SK-N-SH (cell line): ENCODE measurements at regions not wholly inside any gene's neighbourhood (a gene's known extent, or its start where the extent isn't known, plus 50 kb on each side); places are given as distances from the start of the nearest gene placed in this dataset.

Experiments used
- CTCF ChIA-PET: fragments of 300-600, 350-600 bp; formaldehyde crosslinking; extraction: SDS; loops from one replicate; lab custom pipeline; 2021; lab: Yijun Ruan, JAX
- POLR2A ChIA-PET: fragments of 350-600 bp; sonication (Branson Sonifier 250); formaldehyde crosslinking; extraction: SDS; loops from one replicate; lab custom pipeline; 2020; ENCODE audit warnings: antibody characterized with exemption, inconsistent platforms; lab: Yijun Ruan, JAX
- DNase-seq: peaks from one replicate; pipeline ENCODE4 v3.0.0; 2012
- H2AFZ ChIP-seq: fragments of 200-600 bp; sonication (generic); 2 replicates; pipeline ENCODE4 v1.8.1; 2016; ENCODE audit warnings: antibody characterized with exemption, mild to moderate bottlenecking, low read depth
- H3F3A ChIP-seq: fragments of 200-600 bp; sonication (generic); replicated peaks from 2 replicates; pipeline ENCODE3; 2016; ENCODE audit warnings: antibody characterized with exemption, mild to moderate bottlenecking; ENCODE audit not compliant: insufficient read depth
- H3K27ac ChIP-seq, 2 experiments: fragments of 200-500 bp in 1 of 2; fragments of 200-600 bp in 1 of 2; sonication (Bioruptor generic) in 1 of 2; sonication (generic), shearing (Covaris generic) in 1 of 2; 2 replicates each; pipeline versions ENCODE4 v1.5.1 to v1.6.1; 2014 to 2016; ENCODE audit warnings: low read depth in 2 of 2, inconsistent platforms in 1 of 2, low read length in 1 of 2, mild to moderate bottlenecking in 1 of 2, mixed read lengths in 1 of 2
- H3K27me3 ChIP-seq: fragments of 200-600 bp; sonication (generic), shearing (Covaris generic); 2 replicates; pipeline ENCODE4 v1.6.1; 2016; ENCODE audit warnings: mixed run types; ENCODE audit not compliant: insufficient read depth
- H3K36me3 ChIP-seq, 2 experiments: fragments of 200-500 bp in 1 of 2; fragments of 200-600 bp in 1 of 2; sonication (Bioruptor generic) in 1 of 2; sonication (generic) in 1 of 2; replicated peaks in 1 of 2; 2 replicates each; pipeline versions ENCODE3 to v1.5.1; 2014 to 2016; ENCODE audit warnings: low read length in 1 of 2, mild to moderate bottlenecking in 1 of 2; ENCODE audit not compliant: insufficient read depth in 2 of 2, control insufficient read depth in 1 of 2
- H3K4me1 ChIP-seq, 2 experiments: fragments of 200-500 bp in 1 of 2; fragments of 200-600 bp in 1 of 2; sonication (Bioruptor generic) in 1 of 2; sonication (generic), shearing (Covaris generic) in 1 of 2; 2 replicates each; pipeline versions ENCODE4 v1.5.1 to v1.6.1; 2014 to 2016; ENCODE audit warnings: low read depth in 1 of 2, low read length in 1 of 2, mixed run types in 1 of 2; ENCODE audit not compliant: insufficient read depth in 2 of 2, control insufficient read depth in 1 of 2
- H3K4me2 ChIP-seq: fragments of 200-600 bp; sonication (generic), shearing (Covaris generic); 2 replicates; pipeline ENCODE4 v1.6.1; 2017; ENCODE audit warnings: mixed run types
- H3K4me3 ChIP-seq, 2 experiments: fragments of 200-500 bp in 1 of 2; fragments of 200-600 bp in 1 of 2; sonication (Bioruptor generic) in 1 of 2; sonication (generic), shearing (Covaris generic) in 1 of 2; 2 replicates each; pipeline versions ENCODE4 v1.5.1 to v1.8.1; 2014 to 2016; ENCODE audit warnings: low read depth in 2 of 2, inconsistent platforms in 1 of 2, low read length in 1 of 2, mild to moderate bottlenecking in 1 of 2, mixed read lengths in 1 of 2, moderate library complexity in 1 of 2
- H3K79me2 ChIP-seq: fragments of 200-600 bp; sonication (generic); 2 replicates; pipeline ENCODE4 v1.8.1; 2017; ENCODE audit warnings: mild to moderate bottlenecking; ENCODE audit not compliant: insufficient read depth
- H3K9ac ChIP-seq: fragments of 200-600 bp; sonication (generic); 2 replicates; pipeline ENCODE4 v1.6.1; 2017; ENCODE audit warnings: mixed run types
- H3K9me2 ChIP-seq: fragments of 200-600 bp; sonication (generic); 2 replicates; pipeline ENCODE4 v1.6.1; 2017; ENCODE audit warnings: mixed run types
- H3K9me3 ChIP-seq: fragments of 200-600 bp; sonication (generic); 2 replicates; pipeline ENCODE4 v1.6.1; 2017; ENCODE audit warnings: mixed run types, mild to moderate bottlenecking, moderate library complexity
- H4K20me1 ChIP-seq: fragments of 200-600 bp; sonication (generic); 2 replicates; pipeline ENCODE4 v1.6.1; 2017; ENCODE audit warnings: mild to moderate bottlenecking, mixed run types; ENCODE audit not compliant: insufficient read depth
- ELF1 ChIP-seq: IDR thresholded peaks from 2 replicates; pipeline ENCODE4 v1.4.0; 2012
- FOSL2 ChIP-seq: IDR thresholded peaks from 2 replicates; pipeline ENCODE4 v1.4.0; 2012; ENCODE audit warnings: low read depth, mild to moderate bottlenecking, moderate library complexity, borderline replicate concordance
- FOXJ3 ChIP-seq: sonication (generic); formaldehyde crosslinking; IDR thresholded peaks from 2 replicates; pipeline ENCODE4 v1.5.1; 2020; ENCODE audit warnings: mild to moderate bottlenecking, missing genetic modification reagents
- GABPA ChIP-seq: IDR thresholded peaks from 2 replicates; pipeline ENCODE4 v1.4.0; 2012; ENCODE audit warnings: low read depth, mild to moderate bottlenecking
- MEF2A ChIP-seq: IDR thresholded peaks from 2 replicates; pipeline ENCODE4 v1.4.0; 2012; ENCODE audit warnings: low read depth, borderline replicate concordance
- NRF1 ChIP-seq: IDR thresholded peaks from 2 replicates; pipeline ENCODE4 v1.6.1; 2012; ENCODE audit warnings: low read depth, mild to moderate bottlenecking, low read length
- POLR2AphosphoS5 ChIP-seq: IDR thresholded peaks from 2 replicates; pipeline ENCODE4 v1.6.1; 2012; ENCODE audit warnings: low read depth, low read length
- RAD21 ChIP-seq: IDR thresholded peaks from 2 replicates; pipeline ENCODE4 v1.6.1; 2012; ENCODE audit warnings: mild to moderate bottlenecking, low read length
- REST ChIP-seq: IDR thresholded peaks from 2 replicates; pipeline ENCODE4 v1.6.1; 2012; ENCODE audit warnings: mild to moderate bottlenecking, low read depth, low read length, moderate library complexity
- RFX5 ChIP-seq: IDR thresholded peaks from 2 replicates; pipeline ENCODE4 v1.6.1; 2012; ENCODE audit warnings: mild to moderate bottlenecking, improper control_type of control experiment, low read length
- RXRA ChIP-seq: IDR thresholded peaks from 2 replicates; pipeline ENCODE4 v1.4.0; 2012; ENCODE audit warnings: low read depth, mild to moderate bottlenecking, borderline replicate concordance
- SIN3A ChIP-seq: IDR thresholded peaks from 2 replicates; pipeline ENCODE4 v1.6.1; 2012; ENCODE audit warnings: low read depth, mild to moderate bottlenecking, low read length, moderate library complexity, borderline replicate concordance
- TEAD4 ChIP-seq: IDR thresholded peaks from 2 replicates; pipeline ENCODE4 v1.4.0; 2012; ENCODE audit warnings: mild to moderate bottlenecking, borderline replicate concordance; ENCODE audit not compliant: insufficient read depth
- YY1 ChIP-seq: IDR thresholded peaks from 2 replicates; pipeline ENCODE4 v1.4.0; 2012; ENCODE audit warnings: low read depth, mild to moderate bottlenecking
- WGBS: methylation state at CpG from one replicate; pipeline ENCODE4 v1.1.6; 2017; ENCODE audit warnings: low lambda C conversion rate; 5-methylcytosine and 5-hydroxymethylcytosine counted together
- TF ChIP-seq, protein P1 (sequence below): fragments of 200-600 bp; sonication (generic); IDR thresholded peaks from 2 replicates; pipeline ENCODE4 v1.6.1; 2017; ENCODE audit warnings: antibody characterized with exemption, mild to moderate bottlenecking, moderate library complexity
- TF ChIP-seq, protein P2 (sequence below): IDR thresholded peaks from 2 replicates; pipeline ENCODE4 v1.4.0; 2012; ENCODE audit warnings: low read depth
- TF ChIP-seq, protein P3 (sequence below): IDR thresholded peaks from 2 replicates; pipeline ENCODE4 v1.4.0; 2012; ENCODE audit warnings: low read depth, borderline replicate concordance
- TF ChIP-seq, protein P4 (sequence below): IDR thresholded peaks from 2 replicates; pipeline ENCODE4; 2012
- TF ChIP-seq, protein P5 (sequence below): fragments of 150-350 bp; IDR thresholded peaks from 2 replicates; pipeline ENCODE4 v1.6.1; 2017; ENCODE audit warnings: antibody characterized with exemption, low read length, low read depth, borderline replicate concordance

DNA sequence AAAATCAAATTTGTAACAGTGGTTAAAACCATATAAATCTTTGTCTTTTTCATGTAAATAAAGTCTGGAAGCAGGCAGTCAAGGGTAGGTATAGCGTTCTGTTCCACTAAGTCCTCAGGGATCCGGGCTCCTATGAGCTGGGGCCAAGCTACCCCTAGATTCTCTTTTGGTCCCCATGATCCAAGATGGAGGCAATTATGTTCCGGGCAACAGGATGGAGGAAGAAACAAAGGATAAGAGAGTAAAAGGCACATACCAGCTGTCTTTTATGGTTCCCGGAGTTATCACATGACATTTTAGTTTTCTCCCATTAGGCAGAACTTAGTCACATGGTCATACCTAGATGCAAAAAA is 224.4 kb upstream of the NFE2L3 start:
- H3F3A ChIP-seq, result no peaks in the 10 kb centered on the region
- H3K79me2 ChIP-seq, result no peaks in the 10 kb centered on the region
- no peak overlapping the region for H3K4me2 ChIP-seq
- TF ChIP-seq, protein P1, sequence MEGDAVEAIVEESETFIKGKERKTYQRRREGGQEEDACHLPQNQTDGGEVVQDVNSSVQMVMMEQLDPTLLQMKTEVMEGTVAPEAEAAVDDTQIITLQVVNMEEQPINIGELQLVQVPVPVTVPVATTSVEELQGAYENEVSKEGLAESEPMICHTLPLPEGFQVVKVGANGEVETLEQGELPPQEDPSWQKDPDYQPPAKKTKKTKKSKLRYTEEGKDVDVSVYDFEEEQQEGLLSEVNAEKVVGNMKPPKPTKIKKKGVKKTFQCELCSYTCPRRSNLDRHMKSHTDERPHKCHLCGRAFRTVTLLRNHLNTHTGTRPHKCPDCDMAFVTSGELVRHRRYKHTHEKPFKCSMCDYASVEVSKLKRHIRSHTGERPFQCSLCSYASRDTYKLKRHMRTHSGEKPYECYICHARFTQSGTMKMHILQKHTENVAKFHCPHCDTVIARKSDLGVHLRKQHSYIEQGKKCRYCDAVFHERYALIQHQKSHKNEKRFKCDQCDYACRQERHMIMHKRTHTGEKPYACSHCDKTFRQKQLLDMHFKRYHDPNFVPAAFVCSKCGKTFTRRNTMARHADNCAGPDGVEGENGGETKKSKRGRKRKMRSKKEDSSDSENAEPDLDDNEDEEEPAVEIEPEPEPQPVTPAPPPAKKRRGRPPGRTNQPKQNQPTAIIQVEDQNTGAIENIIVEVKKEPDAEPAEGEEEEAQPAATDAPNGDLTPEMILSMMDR, result no peak
- TF ChIP-seq, protein P2, sequence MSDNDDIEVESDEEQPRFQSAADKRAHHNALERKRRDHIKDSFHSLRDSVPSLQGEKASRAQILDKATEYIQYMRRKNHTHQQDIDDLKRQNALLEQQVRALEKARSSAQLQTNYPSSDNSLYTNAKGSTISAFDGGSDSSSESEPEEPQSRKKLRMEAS, result no peak
- TF ChIP-seq RXRA (no peak), TEAD4 (no peak), FOSL2 (no peak), RAD21 (no peak), YY1 (no peak), RFX5 (no peak), NRF1 (no peak), POLR2AphosphoS5 (no peak), SIN3A (no peak), FOXJ3 (CRISPR knock-in tag) (no peak), REST (no peak), ELF1 (no peak), GABPA (no peak), MEF2A (no peak)
- TF ChIP-seq, protein P3, sequence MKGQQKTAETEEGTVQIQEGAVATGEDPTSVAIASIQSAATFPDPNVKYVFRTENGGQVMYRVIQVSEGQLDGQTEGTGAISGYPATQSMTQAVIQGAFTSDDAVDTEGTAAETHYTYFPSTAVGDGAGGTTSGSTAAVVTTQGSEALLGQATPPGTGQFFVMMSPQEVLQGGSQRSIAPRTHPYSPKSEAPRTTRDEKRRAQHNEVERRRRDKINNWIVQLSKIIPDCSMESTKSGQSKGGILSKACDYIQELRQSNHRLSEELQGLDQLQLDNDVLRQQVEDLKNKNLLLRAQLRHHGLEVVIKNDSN, result no peak
- TF ChIP-seq, protein P4, sequence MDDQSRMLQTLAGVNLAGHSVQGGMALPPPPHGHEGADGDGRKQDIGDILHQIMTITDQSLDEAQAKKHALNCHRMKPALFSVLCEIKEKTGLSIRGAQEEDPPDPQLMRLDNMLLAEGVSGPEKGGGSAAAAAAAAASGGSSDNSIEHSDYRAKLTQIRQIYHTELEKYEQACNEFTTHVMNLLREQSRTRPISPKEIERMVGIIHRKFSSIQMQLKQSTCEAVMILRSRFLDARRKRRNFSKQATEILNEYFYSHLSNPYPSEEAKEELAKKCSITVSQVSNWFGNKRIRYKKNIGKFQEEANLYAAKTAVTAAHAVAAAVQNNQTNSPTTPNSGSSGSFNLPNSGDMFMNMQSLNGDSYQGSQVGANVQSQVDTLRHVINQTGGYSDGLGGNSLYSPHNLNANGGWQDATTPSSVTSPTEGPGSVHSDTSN, result no peak
- TF ChIP-seq, protein P5, sequence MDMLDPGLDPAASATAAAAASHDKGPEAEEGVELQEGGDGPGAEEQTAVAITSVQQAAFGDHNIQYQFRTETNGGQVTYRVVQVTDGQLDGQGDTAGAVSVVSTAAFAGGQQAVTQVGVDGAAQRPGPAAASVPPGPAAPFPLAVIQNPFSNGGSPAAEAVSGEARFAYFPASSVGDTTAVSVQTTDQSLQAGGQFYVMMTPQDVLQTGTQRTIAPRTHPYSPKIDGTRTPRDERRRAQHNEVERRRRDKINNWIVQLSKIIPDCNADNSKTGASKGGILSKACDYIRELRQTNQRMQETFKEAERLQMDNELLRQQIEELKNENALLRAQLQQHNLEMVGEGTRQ, result no peak
- ChIA-PET CTCF (interaction anchor here (0.9 to 4.2 kb wide), 5 partner anchors 32 to 740 kb away, joined by 3 to 13 read pairs (median 4); no protein-coding TSS in a partner anchor), POLR2A (no interaction called here)
- H3K9me3 ChIP-seq, result no peaks in the 10 kb centered on the region
- 31% methylated on average over 4 of the region's 4 CpGs for WGBS
- H3K36me3 ChIP-seq, result no peaks in the 10 kb centered on the region
- no peak overlapping the region for H3K4me3 ChIP-seq
- no peak overlapping the region for H2AFZ ChIP-seq
- H3K27me3 ChIP-seq, result no peaks in the 10 kb centered on the region
- no peaks in the 10 kb centered on the region for H3K9me2 ChIP-seq
- no peak overlapping the region for H3K27ac ChIP-seq
- no peaks in the 10 kb centered on the region; a peak in 1 of 4 replicates for H3K4me1 ChIP-seq
- H3K9ac ChIP-seq, result no peak overlapping the region
- H4K20me1 ChIP-seq, result no peaks in the 10 kb centered on the region
- DNase-seq, result no peak
